ENCODE measurements at regions not wholly inside any gene's neighbourhood (a gene's known extent, or its start where the extent isn't known, plus 50 kb on each side); places are given as distances from the start of the nearest gene placed in this dataset.

DNA sequence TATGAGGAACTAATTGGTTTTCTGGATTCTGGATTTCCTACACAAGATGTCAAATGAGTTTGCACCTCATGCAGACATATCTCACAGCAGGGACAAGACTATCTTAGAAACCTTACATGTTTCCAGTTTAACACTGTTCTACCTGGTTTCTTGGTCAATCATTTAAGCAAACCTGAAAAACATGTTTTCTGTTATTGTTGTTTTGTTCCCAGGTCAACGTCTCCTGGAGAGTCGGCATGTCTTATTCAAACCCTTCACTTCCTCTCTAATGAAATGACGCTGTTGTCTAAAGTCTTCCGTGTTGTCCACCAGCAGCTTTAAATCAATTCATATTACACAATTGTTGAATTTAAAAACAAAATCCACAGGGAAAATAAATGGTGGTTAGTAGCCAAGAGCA, 150.9 kb downstream of the CNTN3 start:
- no peak for DNase-seq (ENCODE audit: low read depth)
- TF ChIP-seq, protein P1, sequence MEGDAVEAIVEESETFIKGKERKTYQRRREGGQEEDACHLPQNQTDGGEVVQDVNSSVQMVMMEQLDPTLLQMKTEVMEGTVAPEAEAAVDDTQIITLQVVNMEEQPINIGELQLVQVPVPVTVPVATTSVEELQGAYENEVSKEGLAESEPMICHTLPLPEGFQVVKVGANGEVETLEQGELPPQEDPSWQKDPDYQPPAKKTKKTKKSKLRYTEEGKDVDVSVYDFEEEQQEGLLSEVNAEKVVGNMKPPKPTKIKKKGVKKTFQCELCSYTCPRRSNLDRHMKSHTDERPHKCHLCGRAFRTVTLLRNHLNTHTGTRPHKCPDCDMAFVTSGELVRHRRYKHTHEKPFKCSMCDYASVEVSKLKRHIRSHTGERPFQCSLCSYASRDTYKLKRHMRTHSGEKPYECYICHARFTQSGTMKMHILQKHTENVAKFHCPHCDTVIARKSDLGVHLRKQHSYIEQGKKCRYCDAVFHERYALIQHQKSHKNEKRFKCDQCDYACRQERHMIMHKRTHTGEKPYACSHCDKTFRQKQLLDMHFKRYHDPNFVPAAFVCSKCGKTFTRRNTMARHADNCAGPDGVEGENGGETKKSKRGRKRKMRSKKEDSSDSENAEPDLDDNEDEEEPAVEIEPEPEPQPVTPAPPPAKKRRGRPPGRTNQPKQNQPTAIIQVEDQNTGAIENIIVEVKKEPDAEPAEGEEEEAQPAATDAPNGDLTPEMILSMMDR (conservative IDR thresholded peaks at IDR 0.05; ENCODE audit: low read depth, low read length): no peak
- H3K4me3 ChIP-seq (ENCODE audit: low read length): no peak overlapping the region

DNA sequence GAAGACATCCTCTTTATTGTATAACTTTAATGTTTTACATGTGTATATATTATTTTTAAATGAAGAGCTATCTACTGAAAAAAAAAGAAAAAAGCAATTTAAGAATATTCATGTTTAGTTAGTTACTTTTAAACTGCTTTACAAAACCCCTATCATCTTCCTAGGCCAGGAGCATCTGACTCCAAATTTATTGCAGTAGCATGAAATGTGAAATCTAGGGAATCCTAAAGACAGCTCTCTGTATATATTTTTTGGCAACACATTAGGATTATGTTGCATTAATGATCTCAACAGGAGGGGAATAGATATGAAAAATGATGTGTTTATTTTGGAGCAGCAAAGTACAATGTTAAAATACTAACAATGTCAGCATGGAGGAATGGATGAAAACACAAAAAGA, 158.3 kb downstream of the CNTN3 start:
- TF ChIP-seq, protein P1 (conservative IDR thresholded peaks at IDR 0.05; ENCODE audit: low read depth, low read length): no peak
- H3K4me3 ChIP-seq (ENCODE audit: low read length): no peak overlapping the region
- no peak for DNase-seq (ENCODE audit: low read depth)

DNA sequence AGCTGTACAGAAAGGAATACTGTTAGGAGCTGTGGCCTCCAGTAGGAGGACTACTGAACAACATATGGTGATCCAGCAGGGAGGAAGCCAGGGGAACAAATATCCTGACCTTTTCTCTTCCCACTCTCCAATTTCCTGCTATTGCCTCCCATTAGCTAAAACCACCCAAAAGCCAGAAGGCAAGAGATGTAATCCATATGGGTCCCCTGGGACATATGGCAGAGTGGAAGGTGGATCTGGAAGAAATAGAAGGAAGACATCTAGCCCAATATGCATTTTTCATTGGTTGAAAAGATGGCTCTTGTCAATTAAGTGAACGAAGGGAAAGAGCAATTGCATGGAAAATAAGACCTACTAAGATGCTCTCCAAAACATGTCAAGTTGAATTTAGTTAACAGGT, 167.2 kb downstream of the CNTN3 start:
- DNase-seq (ENCODE audit: low read depth): no peak
- H3K4me3 ChIP-seq (ENCODE audit: low read length): no peak overlapping the region
- TF ChIP-seq, protein P1 (conservative IDR thresholded peaks at IDR 0.05; ENCODE audit: low read depth, low read length): no peak

DNA sequence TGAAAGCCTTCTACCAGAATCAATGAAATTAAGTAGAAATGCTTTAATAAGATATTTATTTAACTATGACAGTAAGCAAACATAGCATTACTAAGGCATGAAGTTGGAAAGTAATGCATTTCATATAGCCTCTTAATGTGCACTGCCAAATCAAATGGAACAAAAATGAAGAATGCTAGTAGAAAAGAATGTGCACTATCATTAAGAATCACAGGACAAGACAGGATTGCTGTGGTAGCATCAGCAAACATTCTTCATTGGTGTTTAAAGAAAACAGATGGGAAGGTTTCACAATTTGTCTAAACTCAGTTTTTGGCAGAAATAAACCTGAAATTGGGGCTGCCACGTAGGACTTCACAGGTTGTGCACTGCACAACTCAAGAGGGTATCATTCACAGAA, 168.9 kb downstream of the CNTN3 start:
- H3K4me3 ChIP-seq (ENCODE audit: low read length): no peak overlapping the region
- TF ChIP-seq, protein P1 (conservative IDR thresholded peaks at IDR 0.05; ENCODE audit: low read depth, low read length): no peak
- no peak for DNase-seq (ENCODE audit: low read depth)

DNA sequence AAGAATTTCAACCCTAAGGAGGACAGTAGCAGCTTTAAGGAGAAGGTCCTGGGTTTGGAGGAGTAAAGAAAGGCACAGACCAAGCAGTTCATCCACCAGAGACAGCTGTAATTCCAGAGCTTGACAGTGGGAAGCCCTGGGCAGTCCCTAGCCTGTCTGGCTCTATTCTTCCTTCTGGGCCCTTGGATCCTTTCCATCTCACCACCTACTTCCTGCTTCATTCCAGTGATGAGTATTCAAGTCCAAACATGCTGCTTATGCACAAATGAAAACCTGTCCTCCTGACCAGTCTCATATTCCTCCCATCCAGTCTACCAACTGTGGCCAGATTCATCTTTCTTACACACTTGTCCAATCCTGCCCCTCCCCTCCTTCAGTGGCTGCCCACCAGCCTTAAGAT, 171.4 kb downstream of the CNTN3 start:
- no peak overlapping the region for H3K4me3 ChIP-seq (ENCODE audit: low read length)
- TF ChIP-seq, protein P1 (conservative IDR thresholded peaks at IDR 0.05; ENCODE audit: low read depth, low read length): no peak
- DNase-seq (ENCODE audit: low read depth): no peak

DNA sequence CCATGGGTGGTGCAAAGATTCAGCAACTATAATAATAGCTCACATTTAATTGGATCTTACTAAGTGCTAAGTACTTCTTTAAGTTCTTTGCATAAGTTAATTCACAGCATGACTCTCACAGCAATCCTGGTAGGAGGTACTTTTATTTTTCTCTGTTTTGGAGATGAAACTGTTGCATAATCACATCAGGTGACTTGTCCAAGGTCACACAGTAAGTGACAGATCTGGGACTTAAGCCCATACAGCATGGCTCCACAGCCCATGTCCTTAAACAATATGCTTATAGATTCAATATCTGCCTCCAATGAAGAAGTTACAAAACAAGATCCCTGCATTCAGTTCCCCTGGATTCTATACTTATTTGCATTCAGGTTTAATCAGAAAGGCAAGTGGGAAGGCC, 171.8 kb downstream of the CNTN3 start:
- no peak for DNase-seq (ENCODE audit: low read depth)
- TF ChIP-seq, protein P1 (conservative IDR thresholded peaks at IDR 0.05; ENCODE audit: low read depth, low read length): no peak

DNA sequence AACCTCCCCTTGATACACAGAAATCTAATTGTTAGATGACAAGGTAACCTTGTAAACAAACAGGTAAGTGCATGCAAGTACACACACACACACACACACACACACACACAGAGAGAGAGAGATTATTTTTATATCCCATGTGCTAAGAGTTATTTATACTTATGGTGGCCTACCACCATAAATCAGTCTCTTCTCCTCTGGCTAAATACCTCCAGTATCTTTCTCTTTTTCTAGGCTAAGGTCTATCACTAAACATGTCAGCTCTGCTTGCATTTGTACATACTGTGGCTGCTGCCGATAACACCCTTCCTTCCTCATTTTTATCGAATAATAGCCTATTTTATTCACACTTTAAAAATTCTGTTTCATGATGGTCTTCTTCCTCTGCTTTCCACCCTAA, 172.4 kb downstream of the CNTN3 start:
- H3K4me3 ChIP-seq (ENCODE audit: low read length): no peak overlapping the region
- DNase-seq (ENCODE audit: low read depth): no peak
- TF ChIP-seq, protein P1 (conservative IDR thresholded peaks at IDR 0.05; ENCODE audit: low read depth, low read length): no peak

More for the DNA sequence above, 171.8 kb downstream of the CNTN3 start:
- no peak overlapping the region for H3K4me3 ChIP-seq (ENCODE audit: low read length)
